GM10266 (cell line): ENCODE measurements at regions not wholly inside any gene's neighbourhood (a gene's known extent, or its start where the extent isn't known, plus 50 kb on each side); places are given as distances from the start of the nearest gene placed in this dataset.

Source experiments
- DNase-seq: peaks from one replicate; pipeline ENCODE4 v3.0.0; 2012; ENCODE audit errors: extremely low spot score
- CTCF ChIP-seq: IDR thresholded peaks from 2 replicates; pipeline ENCODE4 v1.5.1; 2012; ENCODE audit warnings: mild to moderate bottlenecking, low read depth; ENCODE audit not compliant: control insufficient read depth, insufficient read depth; ENCODE audit errors: missing control alignments

- TF ChIP-seq CTCF: no peak
Observed at GRCh38 chr12:62130834-62131552, 129.2 kb upstream of the USP15 start.

GRCh38 chr12:62133440-62133839, 126.8 kb upstream of the USP15 start:
- DNase-seq: no peak
- no peak for TF ChIP-seq CTCF

More at GRCh38 chr12:62130834-62131552, 129.2 kb upstream of the USP15 start:
- no peak for DNase-seq

GRCh38 chr12:62135553-62136200, 124.5 kb upstream of the USP15 start:
- no peak for DNase-seq
- TF ChIP-seq CTCF: no peak

GRCh38 chr12:62136496-62136895, 123.7 kb upstream of the USP15 start:
- no peak for TF ChIP-seq CTCF
- no peak for DNase-seq

- TF ChIP-seq CTCF: no peak
- no peak for DNase-seq
Observed at GRCh38 chr12:62138527-62138926, 121.7 kb upstream of the USP15 start.

- no peak for DNase-seq
- TF ChIP-seq CTCF: no peak
Observed at GRCh38 chr12:62146318-62146717, 113.9 kb upstream of the USP15 start.

- DNase-seq: no peak
- TF ChIP-seq CTCF: no peak
Observed at GRCh38 chr12:62158013-62158412, 102.2 kb upstream of the USP15 start.
